SK-N-SH (cell line): ENCODE measurements at regions not wholly inside any gene's neighbourhood (a gene's known extent, or its start where the extent isn't known, plus 50 kb on each side); places are given as distances from the start of the nearest gene placed in this dataset.

Experiments
- CTCF ChIP-seq: fragments of 200-600 bp; sonication (generic); IDR thresholded peaks from 2 replicates; pipeline ENCODE4 v1.6.1; 2017; ENCODE audit warnings: antibody characterized with exemption, mild to moderate bottlenecking, moderate library complexity
- ELF1 ChIP-seq: IDR thresholded peaks from 2 replicates; pipeline ENCODE4 v1.4.0; 2012
- GABPA ChIP-seq: IDR thresholded peaks from 2 replicates; pipeline ENCODE4 v1.4.0; 2012; ENCODE audit warnings: low read depth, mild to moderate bottlenecking
- MAX ChIP-seq: IDR thresholded peaks from 2 replicates; pipeline ENCODE4 v1.4.0; 2012; ENCODE audit warnings: low read depth
- RXRA ChIP-seq: IDR thresholded peaks from 2 replicates; pipeline ENCODE4 v1.4.0; 2012; ENCODE audit warnings: low read depth, mild to moderate bottlenecking, borderline replicate concordance

- TF ChIP-seq CTCF (no peak), MAX (no peak), RXRA (no peak), GABPA (no peak), ELF1 (no peak)
Measured at GRCh38 chr4:1462768-1463075, 56.5 kb upstream of the NKX1-1 start.
